ENCODE measurements at regions not wholly inside any gene's neighbourhood (a gene's known extent, or its start where the extent isn't known, plus 50 kb on each side); places are given as distances from the start of the nearest gene placed in this dataset.

DNA sequence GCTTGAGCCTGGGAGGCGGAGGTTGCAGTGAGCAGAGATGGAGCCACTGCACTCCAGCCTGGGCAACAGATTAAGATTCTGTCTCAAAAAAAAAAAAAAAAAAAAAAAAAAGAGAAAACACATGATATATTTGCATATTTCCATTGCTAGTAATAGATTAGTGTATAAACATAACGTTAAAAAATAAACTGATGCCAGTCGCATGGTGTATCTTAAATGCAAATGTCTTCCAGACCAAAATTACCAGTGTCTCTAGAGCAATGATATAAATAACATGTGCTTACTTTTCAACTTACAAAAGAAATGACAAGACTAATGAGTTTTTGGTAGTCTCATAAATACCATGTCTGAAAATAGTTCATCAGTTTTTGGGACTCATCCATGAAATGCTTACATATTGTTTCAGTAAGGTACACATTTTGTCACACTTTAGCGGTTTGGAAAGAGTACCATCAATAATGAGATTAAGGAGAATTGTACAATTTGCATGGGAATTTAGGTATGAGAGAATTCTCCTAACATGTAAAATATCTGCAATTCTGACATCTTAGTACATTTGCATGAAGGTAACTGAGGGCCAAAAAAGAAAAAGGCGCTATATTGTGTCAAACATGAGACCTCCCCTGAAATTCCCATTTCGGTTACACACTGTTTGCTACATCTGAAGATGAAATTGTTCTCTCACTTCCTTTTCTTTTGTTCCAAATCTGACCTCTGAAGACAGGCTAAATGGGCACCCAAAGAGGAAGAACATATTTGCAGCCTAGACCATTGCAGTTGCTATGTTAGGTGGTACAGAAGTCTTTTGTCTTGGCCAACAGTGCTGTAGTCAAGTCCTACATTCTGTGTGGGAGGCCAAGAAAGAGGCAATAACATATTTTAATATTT is 51.5 kb upstream of the PIP4K2A start:
- H3K36me3 Mint-ChIP-seq (ENCODE audit: low read depth, unreplicated experiment), result no peaks in the 10 kb centered on the region
- Histone ChIP-seq H3K79me2 (ENCODE audit: insufficient read depth, low read length) (no peaks in the 10 kb centered on the region), H3K9me3 (ENCODE audit: insufficient read depth, low read depth, low read length) (no peaks in the 10 kb centered on the region), H3K9ac (ENCODE audit: low read length) (no peak overlapping the region), H3K4me2 (ENCODE audit: low read length) (no peak overlapping the region), H2AFZ (ENCODE audit: low read depth, low read length) (no peak overlapping the region), H4K20me1 (ENCODE audit: insufficient read depth, low read length) (no peaks in the 10 kb centered on the region), H3K4me3 (ENCODE audit: insufficient read depth, low read depth, low read length) (no peak overlapping the region), H3K4me1 (ENCODE audit: insufficient read depth, low read length) (no peaks in the 10 kb centered on the region), H3K27ac (ENCODE audit: low read depth, low read length) (no peak overlapping the region), H3K36me3 (ENCODE audit: insufficient read depth, low read length) (no peaks in the 10 kb centered on the region), H3K27me3 (ENCODE audit: insufficient read depth, low read length) (no peaks in the 10 kb centered on the region)
- TF ChIP-seq, protein P1, sequence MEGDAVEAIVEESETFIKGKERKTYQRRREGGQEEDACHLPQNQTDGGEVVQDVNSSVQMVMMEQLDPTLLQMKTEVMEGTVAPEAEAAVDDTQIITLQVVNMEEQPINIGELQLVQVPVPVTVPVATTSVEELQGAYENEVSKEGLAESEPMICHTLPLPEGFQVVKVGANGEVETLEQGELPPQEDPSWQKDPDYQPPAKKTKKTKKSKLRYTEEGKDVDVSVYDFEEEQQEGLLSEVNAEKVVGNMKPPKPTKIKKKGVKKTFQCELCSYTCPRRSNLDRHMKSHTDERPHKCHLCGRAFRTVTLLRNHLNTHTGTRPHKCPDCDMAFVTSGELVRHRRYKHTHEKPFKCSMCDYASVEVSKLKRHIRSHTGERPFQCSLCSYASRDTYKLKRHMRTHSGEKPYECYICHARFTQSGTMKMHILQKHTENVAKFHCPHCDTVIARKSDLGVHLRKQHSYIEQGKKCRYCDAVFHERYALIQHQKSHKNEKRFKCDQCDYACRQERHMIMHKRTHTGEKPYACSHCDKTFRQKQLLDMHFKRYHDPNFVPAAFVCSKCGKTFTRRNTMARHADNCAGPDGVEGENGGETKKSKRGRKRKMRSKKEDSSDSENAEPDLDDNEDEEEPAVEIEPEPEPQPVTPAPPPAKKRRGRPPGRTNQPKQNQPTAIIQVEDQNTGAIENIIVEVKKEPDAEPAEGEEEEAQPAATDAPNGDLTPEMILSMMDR (IDR thresholded peaks at IDR 0.05; ENCODE audit: insufficient read depth, low read depth, low read length), result no peak
- TF ChIP-seq EZH2 (IDR thresholded peaks at IDR 0.05; ENCODE audit: insufficient read depth, low read length), result no peak
- H3K9me3 Mint-ChIP-seq (ENCODE audit: unreplicated experiment), result peaks cover 3% of the 10 kb centered on the region
- no peaks in the 10 kb centered on the region for H3K4me1 Mint-ChIP-seq (ENCODE audit: low read depth, unreplicated experiment)
- no peak overlapping the region for H3K4me3 Mint-ChIP-seq (ENCODE audit: unreplicated experiment)
- no peak overlapping the region for H3K27ac Mint-ChIP-seq (ENCODE audit: unreplicated experiment)
- DNase-seq (ENCODE audit: low read depth), result no peak
- no peak for FAIRE-seq
- peaks cover 3% of the 10 kb centered on the region for H3K27me3 Mint-ChIP-seq (ENCODE audit: low read depth, unreplicated experiment)

DNA sequence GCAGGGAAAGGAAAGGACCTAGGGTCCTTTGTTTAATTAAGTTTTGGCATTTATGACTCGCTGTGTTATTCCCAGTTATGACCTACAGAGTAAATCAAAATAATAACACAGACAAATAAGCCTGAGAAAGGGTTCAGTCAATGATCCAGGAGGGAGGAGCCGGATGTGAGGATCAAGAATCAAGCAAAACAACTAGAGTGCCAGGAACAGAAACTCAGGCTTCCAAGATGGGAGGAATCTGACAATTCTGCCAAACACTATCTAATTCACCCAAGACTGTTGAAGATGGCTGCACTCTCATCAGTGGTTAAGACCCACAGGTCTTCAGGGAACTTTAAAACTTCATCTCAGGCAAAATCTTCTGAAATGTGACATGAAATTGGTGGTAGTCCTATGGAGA is 50.3 kb upstream of the PIP4K2A start:
- TF ChIP-seq, protein P1 (IDR thresholded peaks at IDR 0.05; ENCODE audit: insufficient read depth, low read depth, low read length), result no peak
- TF ChIP-seq EZH2 (IDR thresholded peaks at IDR 0.05; ENCODE audit: insufficient read depth, low read length), result no peak
- Histone ChIP-seq H3K27me3 (ENCODE audit: insufficient read depth, low read length) (no peaks in the 10 kb centered on the region), H3K4me3 (ENCODE audit: insufficient read depth, low read depth, low read length) (no peak overlapping the region), H3K4me2 (ENCODE audit: low read length) (no peak overlapping the region), H3K27ac (ENCODE audit: low read depth, low read length) (no peak overlapping the region), H3K79me2 (ENCODE audit: insufficient read depth, low read length) (no peaks in the 10 kb centered on the region), H3K9ac (ENCODE audit: low read length) (no peak overlapping the region), H2AFZ (ENCODE audit: low read depth, low read length) (no peak overlapping the region), H4K20me1 (ENCODE audit: insufficient read depth, low read length) (no peaks in the 10 kb centered on the region), H3K9me3 (ENCODE audit: insufficient read depth, low read depth, low read length) (no peaks in the 10 kb centered on the region), H3K4me1 (ENCODE audit: insufficient read depth, low read length) (no peaks in the 10 kb centered on the region), H3K36me3 (ENCODE audit: insufficient read depth, low read length) (no peaks in the 10 kb centered on the region)
- Mint-ChIP-seq H3K4me3 (ENCODE audit: unreplicated experiment) (no peak overlapping the region), H3K27ac (ENCODE audit: unreplicated experiment) (no peak overlapping the region), H3K9me3 (ENCODE audit: unreplicated experiment) (peaks cover 3% of the 10 kb centered on the region), H3K36me3 (ENCODE audit: low read depth, unreplicated experiment) (no peaks in the 10 kb centered on the region), H3K4me1 (ENCODE audit: low read depth, unreplicated experiment) (no peaks in the 10 kb centered on the region), H3K27me3 (ENCODE audit: low read depth, unreplicated experiment) (peaks cover 3% of the 10 kb centered on the region)
- no peak for DNase-seq (ENCODE audit: low read depth)
- FAIRE-seq, result no peak
